Choroid plexus epithelial cell (primary cell): ENCODE measurements at regions not wholly inside any gene's neighbourhood (a gene's known extent, or its start where the extent isn't known, plus 50 kb on each side); places are given as distances from the start of the nearest gene placed in this dataset.

Experiments used
- DNase-seq: peaks from one replicate; pipeline ENCODE4 v3.0.0-alpha.2; 2010; ENCODE audit warnings: low read depth
- H3K4me3 ChIP-seq: 2 replicates; pipeline ENCODE4 v1.5.1; 2011; ENCODE audit warnings: low read depth, mild to moderate bottlenecking, control low read depth, low read length, moderate library complexity
- CTCF ChIP-seq: conservative IDR thresholded peaks from 2 replicates; pipeline ENCODE4 v1.5.1; 2011; ENCODE audit warnings: low read depth, mild to moderate bottlenecking, control low read depth, inconsistent platforms, low read length, moderate library complexity

DNA sequence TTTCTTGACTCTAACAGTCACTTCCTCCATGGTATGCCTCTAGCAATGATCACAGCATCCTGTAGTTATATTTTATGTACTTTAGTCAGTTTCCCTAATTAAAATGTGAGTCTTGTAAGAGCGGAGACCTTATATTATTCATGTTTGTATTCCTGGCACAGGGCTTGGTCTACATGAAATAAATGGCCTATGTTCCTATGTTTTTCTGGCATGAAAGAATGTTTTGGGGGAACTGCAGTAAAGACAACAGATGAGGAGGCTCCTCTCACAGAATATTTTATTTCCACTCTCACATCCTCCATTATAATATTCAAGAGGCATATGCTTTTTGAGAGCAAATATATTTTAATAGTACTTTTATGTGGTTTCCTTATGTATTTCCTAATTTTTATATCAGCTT lies 429.8 kb upstream of the PDE3A start:
- H3K4me3 ChIP-seq: no peak overlapping the region
- DNase-seq: no peak
- TF ChIP-seq CTCF: no peak

- DNase-seq: no peak
- no peak overlapping the region for H3K4me3 ChIP-seq
- TF ChIP-seq CTCF: no peak
Observed at GRCh38 chr12:19940267-19940666, 428.1 kb upstream of the PDE3A start.

- TF ChIP-seq CTCF: no peak
- no peak overlapping the region for H3K4me3 ChIP-seq
- DNase-seq: no peak
Observed at GRCh38 chr12:19941096-19941495, 427.2 kb upstream of the PDE3A start.

GRCh38 chr12:19945559-19946435 lies 422.5 kb upstream of the PDE3A start:
- H3K4me3 ChIP-seq: no peak overlapping the region
- DNase-seq: peak; percentile 63
- TF ChIP-seq CTCF: no peak

- DNase-seq: peak; percentile 98
- H3K4me3 ChIP-seq: peak overlapping the region; percentile 21
- TF ChIP-seq CTCF: no peak
Observed at GRCh38 chr12:19946550-19946949, 421.8 kb upstream of the PDE3A start.

GRCh38 chr12:19947344-19947743 lies 421.0 kb upstream of the PDE3A start:
- H3K4me3 ChIP-seq: no peak overlapping the region
- TF ChIP-seq CTCF: no peak
- DNase-seq: no peak

DNA sequence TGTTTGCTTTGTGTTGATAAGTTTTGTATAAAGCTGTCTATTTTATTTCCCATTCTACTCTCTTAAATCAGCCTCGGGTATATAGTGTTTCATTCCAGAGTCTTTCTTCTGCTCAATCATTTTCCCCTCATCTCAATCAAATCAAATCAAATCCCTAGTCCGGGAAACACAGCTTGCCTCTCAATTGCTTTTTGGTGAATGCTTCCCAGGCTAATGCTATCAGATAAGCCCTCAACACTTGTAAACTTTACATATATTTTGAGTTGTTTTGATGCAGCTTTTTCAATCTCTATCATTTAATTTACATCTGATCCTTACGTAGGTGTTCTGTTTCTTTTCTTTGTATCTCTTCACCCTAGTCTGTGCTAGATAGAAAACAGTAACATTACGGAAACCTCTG lies 416.7 kb upstream of the PDE3A start:
- no peak for TF ChIP-seq CTCF
- H3K4me3 ChIP-seq: no peak overlapping the region
- DNase-seq: no peak
